Astrocyte (in vitro differentiated cells and primary cell): ENCODE measurements at regions not wholly inside any gene's neighbourhood (a gene's known extent, or its start where the extent isn't known, plus 50 kb on each side); places are given as distances from the start of the nearest gene placed in this dataset.
A peak's percentile ranks its signal among the peaks of the same experiment; 100 is the strongest.

ENCODE experiments used
- EZH2 ChIP-seq: IDR thresholded peaks from 2 replicates; pipeline ENCODE4 v1.6.1; 2012; ENCODE audit warnings: mild to moderate bottlenecking, low read length, inconsistent platforms; ENCODE audit not compliant: insufficient read depth
- TF ChIP-seq, protein P1 (sequence below): IDR thresholded peaks from 2 replicates; pipeline ENCODE4 v1.5.1; 2011; ENCODE audit warnings: low read depth, mild to moderate bottlenecking, inconsistent platforms, low read length, moderate library complexity; ENCODE audit not compliant: insufficient read depth

DNA sequence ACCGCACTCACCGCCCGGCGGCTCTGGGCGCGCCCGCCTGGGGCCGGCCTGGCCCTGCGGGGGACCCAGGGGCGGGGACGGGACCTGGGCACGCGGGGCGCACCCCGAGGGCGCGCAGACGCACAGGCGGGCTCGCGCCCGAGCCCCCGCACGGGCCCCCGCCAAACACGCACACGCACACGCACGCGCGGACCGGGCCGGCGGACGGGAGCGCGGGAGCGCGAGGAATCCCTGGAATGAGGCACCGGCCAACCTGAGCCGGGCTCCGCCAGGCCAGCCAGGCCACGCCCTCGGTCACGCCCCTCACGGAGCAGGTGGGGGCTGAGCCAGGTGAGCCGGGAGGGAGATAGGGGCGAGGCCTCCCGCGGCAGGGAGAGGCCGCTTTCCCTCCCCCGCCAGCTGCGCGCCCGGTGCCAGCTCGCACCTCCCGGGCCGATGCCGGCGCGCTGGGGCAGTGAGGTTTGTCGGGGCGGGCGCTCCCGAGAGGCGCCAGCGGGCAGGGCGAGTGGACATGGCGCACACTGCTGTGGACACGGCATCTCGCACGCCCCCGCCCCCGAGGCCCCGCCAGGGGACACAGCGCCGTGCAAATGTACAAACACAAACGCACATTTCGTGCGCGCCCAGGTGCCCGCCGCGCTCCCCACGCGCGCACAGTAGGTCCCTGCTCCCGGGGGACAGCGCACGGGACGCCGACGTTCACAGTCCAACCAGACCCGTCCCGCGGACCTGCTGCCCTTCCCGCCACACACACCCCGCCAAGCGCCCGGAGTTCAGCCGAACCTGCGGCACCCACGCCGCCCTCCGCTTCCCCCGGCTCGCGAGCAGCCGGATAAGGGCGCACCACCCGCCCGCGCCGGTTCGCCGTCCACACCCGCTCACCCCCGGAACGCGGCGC is 75.9 kb upstream of the VGLL4 start:
- TF ChIP-seq, protein P1, sequence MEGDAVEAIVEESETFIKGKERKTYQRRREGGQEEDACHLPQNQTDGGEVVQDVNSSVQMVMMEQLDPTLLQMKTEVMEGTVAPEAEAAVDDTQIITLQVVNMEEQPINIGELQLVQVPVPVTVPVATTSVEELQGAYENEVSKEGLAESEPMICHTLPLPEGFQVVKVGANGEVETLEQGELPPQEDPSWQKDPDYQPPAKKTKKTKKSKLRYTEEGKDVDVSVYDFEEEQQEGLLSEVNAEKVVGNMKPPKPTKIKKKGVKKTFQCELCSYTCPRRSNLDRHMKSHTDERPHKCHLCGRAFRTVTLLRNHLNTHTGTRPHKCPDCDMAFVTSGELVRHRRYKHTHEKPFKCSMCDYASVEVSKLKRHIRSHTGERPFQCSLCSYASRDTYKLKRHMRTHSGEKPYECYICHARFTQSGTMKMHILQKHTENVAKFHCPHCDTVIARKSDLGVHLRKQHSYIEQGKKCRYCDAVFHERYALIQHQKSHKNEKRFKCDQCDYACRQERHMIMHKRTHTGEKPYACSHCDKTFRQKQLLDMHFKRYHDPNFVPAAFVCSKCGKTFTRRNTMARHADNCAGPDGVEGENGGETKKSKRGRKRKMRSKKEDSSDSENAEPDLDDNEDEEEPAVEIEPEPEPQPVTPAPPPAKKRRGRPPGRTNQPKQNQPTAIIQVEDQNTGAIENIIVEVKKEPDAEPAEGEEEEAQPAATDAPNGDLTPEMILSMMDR = no peak
- TF ChIP-seq EZH2 = peak; percentile 28
